ENCODE measurements at regions not wholly inside any gene's neighbourhood (a gene's known extent, or its start where the extent isn't known, plus 50 kb on each side); places are given as distances from the start of the nearest gene placed in this dataset.

DNA sequence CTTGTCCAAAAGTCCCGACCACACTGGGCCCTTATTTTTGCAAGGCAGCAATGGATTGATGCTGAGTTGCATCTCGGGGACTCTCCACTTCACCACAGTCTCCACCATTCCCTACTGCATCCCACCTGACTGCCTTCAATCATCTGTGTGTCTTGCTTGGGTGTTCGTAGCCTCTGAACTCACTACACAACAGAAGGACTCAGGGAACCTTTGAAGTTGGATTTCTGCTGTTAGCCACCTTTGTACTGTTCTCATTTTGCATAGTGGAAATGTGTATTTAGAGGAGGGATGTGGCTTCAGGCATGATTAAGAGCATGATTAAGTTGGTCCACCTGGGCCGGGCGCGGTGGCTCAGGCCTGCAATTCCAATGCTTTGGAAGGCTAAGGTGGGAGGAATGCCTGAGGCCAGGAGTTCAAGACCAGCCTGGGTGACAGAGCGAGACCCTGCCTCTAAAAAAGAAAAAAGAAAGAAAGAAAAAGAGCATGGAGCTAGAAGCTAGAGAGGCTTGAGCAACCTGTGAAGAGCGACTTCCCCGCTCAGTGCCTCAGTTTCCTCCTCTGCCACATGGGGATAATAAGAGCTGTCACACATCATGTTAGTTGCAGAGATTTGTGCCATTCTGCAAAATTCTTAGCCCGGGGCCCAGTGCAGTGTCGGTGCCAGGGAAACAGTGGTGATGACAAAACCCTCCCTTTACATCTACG is 121.3 kb upstream of the PTPN1 start:
- no peak for DNase-seq (ENCODE audit: low read depth in 4 of 4, low spot score in 1 of 4)

GRCh38 chr20:50389438-50389807 is 120.8 kb upstream of the PTPN1 start:
- DNase-seq (ENCODE audit: low read depth in 4 of 4, low spot score in 1 of 4), result no peak

- DNase-seq (ENCODE audit: low read depth in 4 of 4, low spot score in 1 of 4), result no peak
Measured at GRCh38 chr20:50389808-50390684, 120.1 kb upstream of the PTPN1 start.

DNA sequence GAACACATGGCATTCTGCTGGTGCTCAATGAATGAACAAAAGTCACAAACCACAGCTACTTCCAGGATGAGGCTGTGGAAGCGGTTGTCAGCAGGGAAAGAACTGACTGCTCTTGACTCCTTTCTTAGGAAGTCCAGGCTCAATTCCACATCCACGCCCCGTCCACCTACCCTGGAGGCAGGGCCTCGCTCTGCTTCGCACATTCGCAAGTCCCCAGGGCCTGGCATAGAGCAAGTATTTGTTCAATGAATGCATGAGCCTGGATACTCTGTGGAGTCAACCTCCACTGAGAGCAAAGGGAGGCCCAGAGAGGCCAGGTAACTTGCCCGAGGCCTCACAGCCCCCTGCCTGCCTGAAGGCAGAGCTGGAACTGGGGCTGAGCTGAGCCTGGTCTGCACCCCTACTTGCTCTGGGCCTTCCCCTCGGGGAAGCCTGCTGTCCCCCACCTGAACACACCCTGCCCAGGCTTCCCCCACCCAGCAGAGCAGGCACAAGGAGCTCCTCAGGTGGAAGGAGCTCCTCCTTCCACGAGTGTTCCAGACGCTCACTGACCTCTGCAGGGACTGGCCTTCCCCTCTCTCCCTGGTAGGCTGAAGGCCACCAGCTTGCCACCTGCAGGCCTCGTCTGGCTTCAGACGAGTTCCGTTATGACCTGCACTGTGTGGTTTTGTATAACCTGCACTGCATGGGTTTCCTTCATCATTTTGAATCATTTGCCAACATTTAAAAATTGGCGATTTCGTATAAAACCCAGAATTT is 119.3 kb upstream of the PTPN1 start:
- DNase-seq (ENCODE audit: low read depth in 4 of 4, low spot score in 1 of 4), result no peak

- no peak for DNase-seq (ENCODE audit: low read depth in 4 of 4, low spot score in 1 of 4)
Measured at GRCh38 chr20:50391444-50392137, 118.6 kb upstream of the PTPN1 start.

- DNase-seq (ENCODE audit: low read depth in 4 of 4, low spot score in 1 of 4), result no peak
Measured at GRCh38 chr20:50392138-50392866, 117.9 kb upstream of the PTPN1 start.

- DNase-seq (ENCODE audit: low read depth in 4 of 4, low spot score in 1 of 4), result no peak
Measured at GRCh38 chr20:50393242-50393641, 116.9 kb upstream of the PTPN1 start.

DNA sequence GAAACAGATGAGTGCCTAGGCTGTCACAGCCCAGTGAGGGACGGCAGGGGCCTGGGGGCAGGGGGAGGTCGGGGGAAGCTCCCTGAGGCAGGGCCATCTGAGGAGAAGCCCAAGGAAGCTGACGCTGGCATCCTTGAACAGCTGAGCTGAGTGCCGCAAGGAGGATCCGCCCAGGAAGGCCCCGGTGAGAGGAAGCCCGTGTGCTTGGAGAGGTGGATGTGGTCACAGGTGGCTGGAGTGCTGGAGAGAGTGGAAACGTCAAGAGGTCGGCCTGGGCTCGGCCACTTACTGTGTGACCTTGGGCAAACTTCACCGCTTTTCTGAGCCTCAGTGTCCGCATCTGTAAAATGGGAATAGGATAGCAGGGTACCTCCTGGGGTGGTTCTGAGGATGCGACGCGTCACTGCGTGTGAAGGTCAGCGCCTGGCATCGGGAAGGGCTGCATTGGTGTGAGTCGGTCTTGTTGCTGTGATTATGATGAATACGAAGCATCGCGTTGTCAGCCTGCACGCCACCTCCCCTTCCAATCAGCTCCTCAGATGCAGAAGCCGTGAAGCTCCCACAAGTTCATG is 116.1 kb upstream of the PTPN1 start:
- no peak for DNase-seq (ENCODE audit: low read depth in 4 of 4, low spot score in 1 of 4)

- DNase-seq (ENCODE audit: low read depth in 4 of 4, low spot score in 1 of 4), result no peak
Measured at GRCh38 chr20:50394569-50394968, 115.6 kb upstream of the PTPN1 start.

DNA sequence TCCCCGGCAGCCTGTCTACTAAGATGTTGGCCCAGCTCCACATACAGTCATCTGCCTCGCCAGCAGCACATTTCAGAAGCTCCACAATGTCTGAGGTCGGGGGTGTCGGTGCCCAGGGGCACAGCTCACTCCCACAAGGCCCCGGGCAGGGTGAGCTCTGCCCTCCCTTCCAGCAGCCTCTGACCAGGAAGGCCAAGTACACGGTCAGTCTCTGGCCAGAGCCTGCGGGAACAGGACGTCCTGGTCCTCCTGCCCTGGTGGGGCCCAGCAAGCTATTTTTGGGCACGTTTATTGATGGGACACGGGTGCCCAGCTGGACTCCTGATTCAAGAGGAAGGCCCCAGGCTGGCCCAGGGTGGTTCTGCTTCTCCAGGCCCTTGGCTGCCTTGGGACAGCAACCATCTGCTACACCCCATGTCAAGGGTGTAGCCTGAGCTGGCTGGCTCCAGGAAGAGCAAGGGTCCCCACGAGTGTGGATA is 114.9 kb upstream of the PTPN1 start:
- no peak for DNase-seq (ENCODE audit: low read depth in 4 of 4, low spot score in 1 of 4)

GRCh38 chr20:50395914-50396488 is 114.2 kb upstream of the PTPN1 start:
- no peak for DNase-seq (ENCODE audit: low read depth in 4 of 4, low spot score in 1 of 4)

- no peak for DNase-seq (ENCODE audit: low read depth in 4 of 4, low spot score in 1 of 4)
Measured at GRCh38 chr20:50396623-50397022, 113.6 kb upstream of the PTPN1 start.

DNA sequence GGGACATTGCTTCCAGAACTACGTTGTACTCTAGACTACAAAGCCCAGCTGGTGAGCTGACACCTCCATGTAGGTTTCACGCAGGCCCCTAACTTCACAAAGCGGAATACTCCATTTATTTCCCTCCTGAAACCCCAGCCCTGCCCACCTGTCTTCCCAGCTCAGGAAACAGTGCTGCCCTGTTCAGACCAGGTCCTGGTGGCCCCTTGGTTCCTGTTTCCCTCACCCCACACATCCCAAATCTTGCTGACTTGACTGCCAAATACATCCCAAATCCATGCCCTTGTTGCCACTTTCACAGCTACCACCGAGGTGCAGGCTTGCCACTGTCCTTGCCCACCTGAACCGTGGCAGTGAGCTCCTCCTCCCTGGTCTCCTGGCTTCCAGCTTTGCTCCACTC is 113.1 kb upstream of the PTPN1 start:
- no peak for DNase-seq (ENCODE audit: low read depth in 4 of 4, low spot score in 1 of 4)

- no peak for DNase-seq (ENCODE audit: low read depth in 4 of 4, low spot score in 1 of 4)
Measured at GRCh38 chr20:50398064-50398463, 112.1 kb upstream of the PTPN1 start.

GRCh38 chr20:50398471-50398820 is 111.7 kb upstream of the PTPN1 start:
- DNase-seq (ENCODE audit: low read depth in 4 of 4, low spot score in 1 of 4), result no peak

DNA sequence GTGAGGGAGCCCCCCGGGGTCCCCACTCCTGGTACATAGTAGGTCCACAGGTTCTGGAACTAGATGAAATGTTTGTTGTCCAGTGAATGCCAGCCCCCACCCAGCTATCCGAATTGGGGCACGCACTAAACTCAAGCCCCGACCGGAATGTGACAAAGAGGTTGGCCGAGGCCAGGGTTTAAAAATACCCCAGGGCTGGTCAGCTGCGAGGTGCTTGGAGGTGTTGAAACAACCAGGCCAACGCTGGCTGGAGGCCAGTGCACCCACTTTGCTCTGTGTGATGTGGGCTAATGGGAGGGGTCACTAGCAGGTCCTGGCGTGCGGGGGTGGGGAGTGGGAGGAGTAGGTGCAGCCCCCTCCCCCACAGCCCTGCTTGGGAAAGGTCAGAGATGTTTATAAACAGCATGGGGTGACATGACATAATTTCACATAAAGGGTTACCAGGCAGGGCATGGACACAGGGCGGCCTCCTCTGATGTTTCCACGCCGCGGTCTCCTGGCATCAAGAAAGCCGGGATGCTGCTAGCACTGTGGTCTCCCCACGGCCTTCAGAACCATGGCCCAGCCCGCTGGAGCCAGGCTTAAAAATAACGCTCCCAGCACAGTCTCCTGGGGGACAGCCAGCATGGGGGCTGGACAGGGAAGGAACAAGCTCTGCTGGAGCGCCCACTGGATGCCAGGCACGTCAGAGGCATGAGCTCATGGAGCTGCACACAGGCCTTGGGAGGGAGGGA is 111.2 kb upstream of the PTPN1 start:
- no peak for DNase-seq (ENCODE audit: low read depth in 4 of 4, low spot score in 1 of 4)

- no peak for DNase-seq (ENCODE audit: low read depth in 4 of 4, low spot score in 1 of 4)
Measured at GRCh38 chr20:50399555-50399916, 110.6 kb upstream of the PTPN1 start.

GRCh38 chr20:50399917-50400704 is 110.1 kb upstream of the PTPN1 start:
- DNase-seq (ENCODE audit: low read depth in 4 of 4, low spot score in 1 of 4), result no peak
